ENCODE measurements at regions not wholly inside any gene's neighbourhood (a gene's known extent, or its start where the extent isn't known, plus 50 kb on each side); places are given as distances from the start of the nearest gene placed in this dataset.
"Not testable (repeated sequence)": the region's sequence is repeated elsewhere in the genome, so short reads cannot be mapped to it uniquely, and the experiment has no call there.

GRCh38 chr7:43054052-43054722 lies 58.3 kb upstream of the HECW1 start:
- DNase-seq = no peak

GRCh38 chr7:43057141-43057540 lies 55.3 kb upstream of the HECW1 start:
- no peak for DNase-seq

- DNase-seq = peak in 1 of 2 experiments; percentile 4
These were observed 54.0 kb upstream of the HECW1 start for GRCh38 chr7:43058271-43059066.

- DNase-seq = not testable (repeated sequence)
These were observed 53.3 kb upstream of the HECW1 start for GRCh38 chr7:43059067-43059600.

Data from SHP77 (cell line).